Heart right ventricle (tissue), 16 donors: ENCODE measurements at regions not wholly inside any gene's neighbourhood (a gene's known extent, or its start where the extent isn't known, plus 50 kb on each side); places are given as distances from the start of the nearest gene placed in this dataset.

Source experiments
- ATAC-seq, 8 donors: fragments of 200-7000 bp; cut with Tn5 transposase; one replicate each; pipeline ENCODE4 v1.9.1; 2020; ENCODE audit warnings: mild to moderate bottlenecking in 8 of 8, moderate library complexity in 8 of 8, moderate number of reproducible peaks in 1 of 8
- DNase-seq, 2 donors: peaks; one replicate each; pipeline ENCODE4 v3.0.0-alpha.2; 2020
- H3K27ac ChIP-seq, 10 donors: fragments of 200-600 bp; sonication (generic) in 2 of 10; one replicate each; pipeline versions ENCODE4 v1.5.0 to v1.8.0; 2020 to 2022; ENCODE audit warnings: mild to moderate bottlenecking in 3 of 10
- H3K27me3 ChIP-seq, 7 donors: fragments of 200-600 bp; one replicate each; pipeline ENCODE4 v1.8.0; 2021 to 2022; ENCODE audit warnings: mild to moderate bottlenecking in 2 of 7
- H3K36me3 ChIP-seq, 9 donors: fragments of 200-600 bp; sonication (generic) in 1 of 9; one replicate each; pipeline versions ENCODE4 v1.5.0 to v1.8.0; 2020 to 2022; ENCODE audit warnings: mild to moderate bottlenecking in 2 of 9
- H3K4me1 ChIP-seq, 9 donors: fragments of 200-600 bp; sonication (generic) in 1 of 9; one replicate each; pipeline versions ENCODE4 v1.5.0 to v1.8.0; 2020 to 2022; ENCODE audit warnings: mild to moderate bottlenecking in 4 of 9
- H3K4me3 ChIP-seq, 10 donors: fragments of 200-600 bp; sonication (generic) in 2 of 10; one replicate each; pipeline versions ENCODE4 v1.5.0 to v1.8.0; 2020 to 2022; ENCODE audit warnings: mild to moderate bottlenecking in 7 of 10, moderate library complexity in 2 of 10
- H3K9me3 ChIP-seq, 11 donors: fragments of 200-600 bp in 10 of 11; sonication (generic) in 2 of 11; one replicate each; pipeline versions ENCODE4 v1.5.0 to v1.8.0; 2013 to 2022; ENCODE audit warnings: mild to moderate bottlenecking in 2 of 11, control low read depth in 1 of 11, moderate library complexity in 1 of 11
- WGBS, 2 donors: extraction: QIAGEN DNeasy Blood & Tissue Kit; methylation state at CpG; one replicate each; pipeline ENCODE4 v1.1.7; 2013; ENCODE audit warnings: inconsistent platforms in 1 of 2; 5-methylcytosine and 5-hydroxymethylcytosine counted together
- intact Hi-C, 10 donors: fragments of 100-400 bp; cut with DNase I; formaldehyde crosslinking; loops; one replicate each; pipeline versions ENCODE4 v1.11.1 to v1.14.2; 2022
- TF ChIP-seq, protein P1 (sequence below), 9 donors: fragments of 200-600 bp; sonication (generic) in 2 of 9; IDR thresholded peaks; one replicate each; pipeline versions ENCODE4 v1.5.0 to v1.8.0; 2021 to 2022; ENCODE audit warnings: antibody characterized with exemption in 9 of 9, mild to moderate bottlenecking in 5 of 9, moderate library complexity in 1 of 9
- donor health status: Arrhythmogenic right ventricular cardiomyopathy.
- donor health status: ischemic (EF 13 %, LVEDD 7.1; RV severe dilation, severe dysfunction).
- donor health status: healthy with polysubstance abuse.
- donor health status: DM: no; HTN: yes; CAD: no.
- donor health status: DM: no; HTN: no; CAD: no.
- donor health status: ischemic (EF 25% LVEDD 6.9; RV normal size, moderate dysfunction).
- donor health status: ischemic (EF 25% LVEDD 5.7; RV mildly dilated, moderate dysfunction).
- donor health status: healthy.
- donor health status: DM: yes; HTN: yes; CAD: no.
- donor health status: Ischemic cardiomyopathy.
- donor health status: ischemic (EF 35%, LVEDD 5.7; RV mildly dilated, moderate dysfunction).
- donor health status: nonischemic (EF 11% LVEDD 7.7; RV severe dilation, severe dysfunction).
- donor health status: DM: yes; HTN: yes; CAD: no.
- donor health status: PGD.
- donor health status: ischemic (EF 29% LVEDD 5.4; RV normal size, mild dysfunction).
- donor health status: nonischemic (EF 23%, LVEDD 6.1; RV moderate dilation, normal function).

DNA sequence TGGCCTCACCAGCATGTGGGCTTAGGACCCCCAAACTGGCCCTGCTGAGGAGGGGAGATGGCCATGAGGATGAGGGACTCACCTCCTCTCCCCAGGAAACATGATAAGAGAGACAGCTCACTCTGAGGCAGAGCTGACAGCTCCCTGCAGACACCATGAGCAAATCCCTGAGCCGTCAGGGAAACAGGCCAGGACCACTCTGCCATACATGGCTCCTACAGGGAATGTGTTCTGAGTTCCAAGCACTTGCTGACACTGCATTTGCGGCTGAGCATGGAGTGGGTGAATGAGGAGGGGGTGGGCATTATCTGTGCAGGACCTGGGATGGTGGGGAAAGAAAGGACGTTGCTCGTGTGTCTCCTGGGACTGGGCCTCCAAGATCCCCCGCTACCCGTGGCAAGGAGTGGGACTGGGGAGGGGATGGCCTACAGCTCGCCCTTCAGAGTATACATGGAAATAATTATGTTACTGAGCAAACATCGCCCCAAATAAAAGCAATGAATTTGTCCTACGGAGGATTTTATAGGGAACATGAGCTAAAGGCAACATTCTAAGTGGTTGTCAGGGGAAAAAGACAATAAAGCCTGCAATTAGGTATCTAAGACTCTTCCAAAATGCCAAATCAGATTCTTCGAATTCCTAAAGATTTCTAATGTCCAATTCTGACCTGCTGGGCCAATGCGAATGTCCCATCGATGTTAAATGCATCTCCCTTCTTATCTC, 355.9 kb upstream of the AJAP1 start:
- H3K9me3 ChIP-seq: peaks cover 0 to 4% (median 0%) of the 10 kb centered on the region in 11 donors
- H3K36me3 ChIP-seq: no peaks in the 10 kb centered on the region
- ATAC-seq (no peak), DNase-seq (no peak)
- intact Hi-C loops: no loop called here
- TF ChIP-seq, protein P1, sequence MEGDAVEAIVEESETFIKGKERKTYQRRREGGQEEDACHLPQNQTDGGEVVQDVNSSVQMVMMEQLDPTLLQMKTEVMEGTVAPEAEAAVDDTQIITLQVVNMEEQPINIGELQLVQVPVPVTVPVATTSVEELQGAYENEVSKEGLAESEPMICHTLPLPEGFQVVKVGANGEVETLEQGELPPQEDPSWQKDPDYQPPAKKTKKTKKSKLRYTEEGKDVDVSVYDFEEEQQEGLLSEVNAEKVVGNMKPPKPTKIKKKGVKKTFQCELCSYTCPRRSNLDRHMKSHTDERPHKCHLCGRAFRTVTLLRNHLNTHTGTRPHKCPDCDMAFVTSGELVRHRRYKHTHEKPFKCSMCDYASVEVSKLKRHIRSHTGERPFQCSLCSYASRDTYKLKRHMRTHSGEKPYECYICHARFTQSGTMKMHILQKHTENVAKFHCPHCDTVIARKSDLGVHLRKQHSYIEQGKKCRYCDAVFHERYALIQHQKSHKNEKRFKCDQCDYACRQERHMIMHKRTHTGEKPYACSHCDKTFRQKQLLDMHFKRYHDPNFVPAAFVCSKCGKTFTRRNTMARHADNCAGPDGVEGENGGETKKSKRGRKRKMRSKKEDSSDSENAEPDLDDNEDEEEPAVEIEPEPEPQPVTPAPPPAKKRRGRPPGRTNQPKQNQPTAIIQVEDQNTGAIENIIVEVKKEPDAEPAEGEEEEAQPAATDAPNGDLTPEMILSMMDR (IDR thresholded peaks at IDR 0.05): no peak
- no peaks in the 10 kb centered on the region for H3K4me1 ChIP-seq
- WGBS, 2 donors: 58 to 64% methylated on average over 12 of the region's 12 CpGs
- H3K27me3 ChIP-seq: peaks cover 0 to 14% (median 0%) of the 10 kb centered on the region in 7 donors
- no peak overlapping the region for H3K4me3 ChIP-seq
- no peak overlapping the region for H3K27ac ChIP-seq

DNA sequence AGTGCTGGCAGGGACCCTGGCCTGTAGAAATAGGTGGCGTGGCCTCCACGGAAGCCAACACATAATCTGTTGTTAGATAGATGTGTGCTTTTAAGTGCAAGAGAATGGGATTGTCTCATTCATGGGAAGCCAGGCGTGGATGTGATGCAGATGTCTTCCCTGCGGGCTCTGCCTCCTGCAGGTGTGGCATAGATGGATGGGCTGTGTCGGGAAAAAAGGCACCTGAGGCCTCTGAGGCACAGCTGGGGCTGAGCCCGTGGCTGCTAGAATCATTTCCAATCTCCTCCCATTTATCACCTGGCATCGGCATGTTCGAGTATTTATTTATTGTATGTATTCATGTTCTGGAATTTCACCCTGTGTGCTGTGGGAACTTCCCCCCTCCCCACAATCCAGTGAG, 353.4 kb upstream of the AJAP1 start:
- Histone ChIP-seq H3K4me3 (no peak overlapping the region), H3K4me1 (no peaks in the 10 kb centered on the region), H3K27me3 (no peaks in the 10 kb centered on the region), H3K9me3 (peaks cover 0 to 4% (median 0%) of the 10 kb centered on the region in 11 donors), H3K27ac (no peak overlapping the region), H3K36me3 (no peaks in the 10 kb centered on the region)
- intact Hi-C loops: no loop called here
- TF ChIP-seq, protein P1 (IDR thresholded peaks at IDR 0.05): no peak
- DNase-seq: no peak
- WGBS, 2 donors: 67% methylated on average over 8 of the region's 8 CpGs
- ATAC-seq: no peak

DNA sequence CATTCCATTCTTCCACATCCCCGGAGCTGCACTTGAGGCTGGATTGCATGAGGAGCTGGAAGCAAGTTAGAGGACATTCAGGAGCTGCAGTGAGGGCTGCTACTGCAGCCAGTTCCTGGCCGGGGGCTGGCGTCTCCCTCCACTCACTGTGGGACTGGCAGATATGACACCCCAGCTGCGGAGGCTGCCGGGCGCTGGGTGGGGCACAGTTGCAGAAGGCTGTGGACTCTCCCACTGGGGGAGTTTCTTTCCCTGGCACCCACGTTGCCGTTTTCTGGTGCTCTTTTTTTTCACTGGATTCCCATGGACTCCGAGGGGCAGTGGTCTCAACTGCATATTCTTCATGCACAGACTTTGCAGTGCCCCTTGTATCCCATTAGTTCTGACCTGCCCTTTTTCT, 351.1 kb upstream of the AJAP1 start:
- TF ChIP-seq, protein P1 (IDR thresholded peaks at IDR 0.05): no peak
- Histone ChIP-seq H3K4me1 (peaks cover 0 to 6% (median 0%) of the 10 kb centered on the region in 9 donors), H3K9me3 (peaks cover 0 to 4% (median 0%) of the 10 kb centered on the region in 11 donors), H3K4me3 (no peak overlapping the region), H3K36me3 (no peaks in the 10 kb centered on the region), H3K27me3 (no peaks in the 10 kb centered on the region), H3K27ac (no peak overlapping the region)
- no peak for ATAC-seq
- intact Hi-C loops: no loop called here
- no peak for DNase-seq
- 75 to 84% methylated on average over 9 of the region's 9 CpGs for WGBS, 2 donors

DNA sequence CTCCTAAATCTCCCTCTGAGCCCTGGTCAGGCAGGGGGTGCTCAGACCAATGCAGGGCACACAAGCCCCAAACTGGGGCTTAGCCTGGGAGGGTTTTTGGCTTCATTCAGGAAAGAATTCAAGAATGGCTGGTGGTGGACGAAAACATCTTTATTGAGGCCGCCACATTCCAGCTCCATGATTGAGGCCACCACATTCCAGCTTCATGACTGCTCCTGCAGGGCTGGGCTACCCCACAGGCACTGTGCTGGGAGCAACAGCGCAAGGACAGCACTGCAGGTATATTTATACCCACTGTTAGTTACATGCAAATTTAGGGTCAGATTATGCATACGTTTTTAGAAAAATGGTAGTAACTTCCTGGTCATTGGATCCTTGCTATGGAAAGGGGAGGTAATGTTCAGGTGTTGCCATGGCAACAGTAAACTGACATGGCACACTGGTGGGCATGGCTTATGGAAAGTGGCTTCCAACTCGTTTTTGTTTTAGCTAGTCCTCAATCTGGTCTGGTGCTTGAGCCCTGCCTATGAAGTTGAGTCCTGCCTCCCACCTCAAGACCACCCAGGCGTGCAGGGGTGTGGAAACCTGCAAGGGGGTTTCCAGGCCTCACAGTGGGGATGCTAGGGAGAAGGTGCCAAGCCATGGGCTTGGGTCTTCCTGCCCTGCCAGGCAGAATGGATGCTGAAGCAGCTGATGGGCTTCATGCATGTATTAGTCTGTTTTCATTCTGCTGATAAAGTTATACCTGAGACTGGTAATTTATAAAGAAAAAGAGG, 348.7 kb upstream of the AJAP1 start:
- H3K4me1 ChIP-seq: peaks cover 0 to 6% (median 0%) of the 10 kb centered on the region in 9 donors
- no peaks in the 10 kb centered on the region for H3K27me3 ChIP-seq
- DNase-seq (no peak), ATAC-seq (no peak)
- no peak overlapping the region for H3K27ac ChIP-seq
- no peak overlapping the region for H3K4me3 ChIP-seq
- intact Hi-C loops: no loop called here
- H3K9me3 ChIP-seq: peaks cover 0 to 4% (median 0%) of the 10 kb centered on the region in 11 donors
- no peaks in the 10 kb centered on the region for H3K36me3 ChIP-seq
- 73 to 83% methylated on average over 6 of the region's 6 CpGs for WGBS, 2 donors
- TF ChIP-seq, protein P1 (IDR thresholded peaks at IDR 0.05): no peak
